AG10803 (cell line): ENCODE measurements at regions not wholly inside any gene's neighbourhood (a gene's known extent, or its start where the extent isn't known, plus 50 kb on each side); places are given as distances from the start of the nearest gene placed in this dataset.
"Not testable (repeated sequence)": the region's sequence is repeated elsewhere in the genome, so short reads cannot be mapped to it uniquely, and the experiment has no call there.

ENCODE experiments used
- DNase-seq: peaks from one replicate; pipeline ENCODE4 v3.0.0; 2010; ENCODE audit warnings: low read depth
- H3K4me3 ChIP-seq: 2 replicates; pipeline ENCODE4 v1.5.1; 2011; ENCODE audit warnings: mild to moderate bottlenecking, low read length, control low read depth
- CTCF ChIP-seq: conservative IDR thresholded peaks from 2 replicates; pipeline ENCODE4 v1.5.1; 2011; ENCODE audit warnings: mild to moderate bottlenecking, low read length, control low read depth, inconsistent platforms

GRCh38 chr5:89178541-89178940 lies 295.6 kb upstream of the MEF2C start:
- no peak for TF ChIP-seq CTCF
- no peak overlapping the region for H3K4me3 ChIP-seq
- no peak for DNase-seq

GRCh38 chr5:89173528-89173927 lies 290.5 kb upstream of the MEF2C start:
- TF ChIP-seq CTCF, result no peak
- no peak for DNase-seq
- H3K4me3 ChIP-seq, result no peak overlapping the region

- TF ChIP-seq CTCF, result no peak
- no peak overlapping the region for H3K4me3 ChIP-seq
- DNase-seq, result no peak
Observed at GRCh38 chr5:89168766-89169165, 285.8 kb upstream of the MEF2C start.

GRCh38 chr5:89164703-89165102 lies 281.7 kb upstream of the MEF2C start:
- not testable (repeated sequence) for H3K4me3 ChIP-seq, DNase-seq

GRCh38 chr5:89156226-89156625 lies 273.2 kb upstream of the MEF2C start:
- no peak for DNase-seq
- TF ChIP-seq CTCF, result no peak
- H3K4me3 ChIP-seq, result no peak overlapping the region

GRCh38 chr5:89147031-89147430 lies 264.0 kb upstream of the MEF2C start:
- no peak for TF ChIP-seq CTCF
- no peak overlapping the region for H3K4me3 ChIP-seq
- peak; percentile 6 for DNase-seq

- H3K4me3 ChIP-seq, result no peak overlapping the region
- no peak for DNase-seq
- no peak for TF ChIP-seq CTCF
Observed at GRCh38 chr5:89137148-89137547, 254.2 kb upstream of the MEF2C start.

- no peak for DNase-seq
- TF ChIP-seq CTCF, result no peak
Observed at GRCh38 chr5:89133975-89134374, 251.0 kb upstream of the MEF2C start.

More at GRCh38 chr5:89133975-89134374, 251.0 kb upstream of the MEF2C start:
- H3K4me3 ChIP-seq, result no peak overlapping the region
